HG02571 (cell line): ENCODE measurements at regions not wholly inside any gene's neighbourhood (a gene's known extent, or its start where the extent isn't known, plus 50 kb on each side); places are given as distances from the start of the nearest gene placed in this dataset.
"Not testable (repeated sequence)": the region's sequence is repeated elsewhere in the genome, so short reads cannot be mapped to it uniquely, and the experiment has no call there.

Experiments used
- ATAC-seq: cut with Tn5 transposase; IDR thresholded peaks from one replicate; pipeline ENCODE4 v1.9.1; 2021; ENCODE audit warnings: mild to moderate bottlenecking, moderate library complexity; ENCODE audit not compliant: unreplicated experiment

- ATAC-seq: not testable (repeated sequence)
Observed at GRCh38 chrX:150273575-150274294, 89.4 kb upstream of the MAMLD1 start.

- no peak for ATAC-seq
Observed at GRCh38 chrX:150282953-150283352, 80.2 kb upstream of the MAMLD1 start.

GRCh38 chrX:150291014-150291413 lies 72.1 kb upstream of the MAMLD1 start:
- no peak for ATAC-seq

- no peak for ATAC-seq
Observed at GRCh38 chrX:150293311-150294013, 69.7 kb upstream of the MAMLD1 start.

GRCh38 chrX:150298841-150299551 lies 64.1 kb upstream of the MAMLD1 start:
- no peak for ATAC-seq

GRCh38 chrX:150299579-150299978 lies 63.5 kb upstream of the MAMLD1 start:
- no peak for ATAC-seq

- ATAC-seq: no peak
Observed at GRCh38 chrX:150303386-150304097, 59.6 kb upstream of the MAMLD1 start.

GRCh38 chrX:150306002-150306401 lies 57.1 kb upstream of the MAMLD1 start:
- ATAC-seq: no peak

GRCh38 chrX:150308041-150308440 lies 55.1 kb upstream of the MAMLD1 start:
- no peak for ATAC-seq

- ATAC-seq: no peak
Observed at GRCh38 chrX:150308532-150309157, 54.5 kb upstream of the MAMLD1 start.

- no peak for ATAC-seq
Observed at GRCh38 chrX:150310417-150310816, 52.7 kb upstream of the MAMLD1 start.

GRCh38 chrX:150310881-150311280 lies 52.2 kb upstream of the MAMLD1 start:
- ATAC-seq: no peak

- ATAC-seq: no peak
Observed at GRCh38 chrX:150312931-150313330, 50.2 kb upstream of the MAMLD1 start.
